ENCODE measurements at regions not wholly inside any gene's neighbourhood (a gene's known extent, or its start where the extent isn't known, plus 50 kb on each side); places are given as distances from the start of the nearest gene placed in this dataset.

- TF ChIP-seq CTCF (IDR thresholded peaks at IDR 0.05) = no peak
- no peak for TF ChIP-seq POLR2A (IDR thresholded peaks at IDR 0.05)
Observed at GRCh38 chr11:33452836-33453624, 195.8 kb downstream of the HIPK3 start.

Measured in adrenal gland (tissue), 5 donors.